Testis (tissue), 2 donors: ENCODE measurements at regions not wholly inside any gene's neighbourhood (a gene's known extent, or its start where the extent isn't known, plus 50 kb on each side); places are given as distances from the start of the nearest gene placed in this dataset.

Source experiments
- POLR2A ChIP-seq: fragments of 450-650 bp; IDR thresholded peaks from one replicate; pipeline ENCODE4 v1.6.1; 2017; ENCODE audit warnings: antibody characterized with exemption, mild to moderate bottlenecking, moderate library complexity
- TF ChIP-seq, protein P1 (sequence below), 3 experiments: fragments of 450-650 bp in 2 of 3; fragments of 200-600 bp in 1 of 3; sonication (generic) in 1 of 3; IDR thresholded peaks; one replicate each; pipeline ENCODE4 v1.5.1; 2016 to 2019; ENCODE audit warnings: antibody characterized with exemption in 3 of 3, mild to moderate bottlenecking in 2 of 3, moderate library complexity in 1 of 3

DNA sequence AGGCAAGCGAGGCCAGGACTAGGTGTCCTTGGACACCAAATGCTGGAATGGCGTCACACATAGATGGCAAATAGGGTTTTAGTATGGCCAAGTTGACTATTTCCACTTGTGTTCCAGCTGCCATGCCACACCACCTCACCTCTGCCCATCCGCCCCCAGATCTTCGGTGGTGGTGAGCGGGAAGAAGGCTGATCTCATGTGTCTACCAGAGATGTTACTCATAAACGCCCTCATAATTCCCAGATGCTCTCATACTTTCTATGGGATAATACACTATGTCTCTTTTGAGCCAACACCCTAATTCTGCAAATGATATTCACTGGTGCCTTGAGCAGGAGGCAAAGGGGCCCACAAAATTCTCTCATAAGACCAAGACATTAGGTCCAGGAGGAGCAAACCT, 281.1 kb upstream of the FN1 start:
- TF ChIP-seq, protein P1, sequence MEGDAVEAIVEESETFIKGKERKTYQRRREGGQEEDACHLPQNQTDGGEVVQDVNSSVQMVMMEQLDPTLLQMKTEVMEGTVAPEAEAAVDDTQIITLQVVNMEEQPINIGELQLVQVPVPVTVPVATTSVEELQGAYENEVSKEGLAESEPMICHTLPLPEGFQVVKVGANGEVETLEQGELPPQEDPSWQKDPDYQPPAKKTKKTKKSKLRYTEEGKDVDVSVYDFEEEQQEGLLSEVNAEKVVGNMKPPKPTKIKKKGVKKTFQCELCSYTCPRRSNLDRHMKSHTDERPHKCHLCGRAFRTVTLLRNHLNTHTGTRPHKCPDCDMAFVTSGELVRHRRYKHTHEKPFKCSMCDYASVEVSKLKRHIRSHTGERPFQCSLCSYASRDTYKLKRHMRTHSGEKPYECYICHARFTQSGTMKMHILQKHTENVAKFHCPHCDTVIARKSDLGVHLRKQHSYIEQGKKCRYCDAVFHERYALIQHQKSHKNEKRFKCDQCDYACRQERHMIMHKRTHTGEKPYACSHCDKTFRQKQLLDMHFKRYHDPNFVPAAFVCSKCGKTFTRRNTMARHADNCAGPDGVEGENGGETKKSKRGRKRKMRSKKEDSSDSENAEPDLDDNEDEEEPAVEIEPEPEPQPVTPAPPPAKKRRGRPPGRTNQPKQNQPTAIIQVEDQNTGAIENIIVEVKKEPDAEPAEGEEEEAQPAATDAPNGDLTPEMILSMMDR (IDR thresholded peaks at IDR 0.05) = no peak
- no peak for TF ChIP-seq POLR2A
